Parathyroid adenoma (tissue), 2 donors: ENCODE measurements at regions not wholly inside any gene's neighbourhood (a gene's known extent, or its start where the extent isn't known, plus 50 kb on each side); places are given as distances from the start of the nearest gene placed in this dataset.

Experiments
- H2AFZ ChIP-seq: fragments of 300-600 bp; sonication (generic); one replicate; pipeline ENCODE4 v1.7.0; 2017; ENCODE audit warnings: antibody characterized with exemption, mild to moderate bottlenecking
- H3K27ac ChIP-seq: fragments of 300-600 bp; sonication (generic); one replicate; pipeline ENCODE4 v1.7.0; 2017
- H3K27me3 ChIP-seq: fragments of 300-600 bp; sonication (generic); one replicate; pipeline ENCODE4 v1.7.0; 2017; ENCODE audit warnings: low read length; ENCODE audit not compliant: control insufficient read depth, insufficient read depth
- H3K36me3 ChIP-seq: fragments of 300-600 bp; sonication (generic); one replicate; pipeline ENCODE4 v1.7.0; 2017; ENCODE audit warnings: low read length; ENCODE audit not compliant: control insufficient read depth, insufficient read depth
- H3K4me1 ChIP-seq: fragments of 300-600 bp; sonication (generic); one replicate; pipeline ENCODE4 v1.7.0; 2017; ENCODE audit warnings: control low read depth
- H3K4me2 ChIP-seq: fragments of 300-600 bp; sonication (generic); one replicate; pipeline ENCODE4 v1.7.0; 2017; ENCODE audit warnings: low read length
- H3K4me3 ChIP-seq: fragments of 300-600 bp; sonication (generic); one replicate; pipeline ENCODE4 v1.7.0; 2017; ENCODE audit warnings: low read depth, low read length
- H3K79me2 ChIP-seq: fragments of 300-600 bp; sonication (generic); one replicate; pipeline ENCODE4 v1.7.0; 2017; ENCODE audit warnings: control low read depth
- H3K9ac ChIP-seq: fragments of 300-600 bp; sonication (generic); one replicate; pipeline ENCODE4 v1.7.0; 2017; ENCODE audit warnings: mild to moderate bottlenecking
- H3K9me3 ChIP-seq: fragments of 300-600 bp; sonication (generic); one replicate; pipeline ENCODE4 v1.7.0; 2017; ENCODE audit warnings: low read length; ENCODE audit not compliant: control insufficient read depth
- TF ChIP-seq, protein P1 (sequence below): fragments of 300-600 bp; sonication (generic); IDR thresholded peaks from one replicate; pipeline ENCODE4 v1.7.0; 2017; ENCODE audit warnings: antibody characterized with exemption, mild to moderate bottlenecking
- donor health status: primary hyperparathyroidism.

DNA sequence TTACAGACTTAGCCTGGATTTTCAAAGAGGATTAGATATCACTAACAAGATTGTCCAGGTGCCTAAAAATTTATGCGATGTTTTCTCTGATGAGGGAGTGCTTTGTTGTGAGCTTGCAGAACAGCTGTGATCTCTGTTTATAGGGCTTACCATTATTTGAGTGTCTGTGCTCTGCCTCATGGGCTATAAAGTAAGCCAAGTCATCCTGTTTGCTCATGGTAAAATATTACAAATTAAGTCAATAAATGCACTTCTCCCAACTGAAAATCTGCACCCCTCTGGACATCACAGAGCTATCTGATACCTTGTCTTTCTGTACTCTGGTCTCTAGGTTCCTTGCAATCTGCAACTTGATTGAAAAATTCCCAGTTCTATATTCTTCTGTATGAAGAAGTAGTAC, 293.4 kb upstream of the ACTBL2 start:
- TF ChIP-seq, protein P1, sequence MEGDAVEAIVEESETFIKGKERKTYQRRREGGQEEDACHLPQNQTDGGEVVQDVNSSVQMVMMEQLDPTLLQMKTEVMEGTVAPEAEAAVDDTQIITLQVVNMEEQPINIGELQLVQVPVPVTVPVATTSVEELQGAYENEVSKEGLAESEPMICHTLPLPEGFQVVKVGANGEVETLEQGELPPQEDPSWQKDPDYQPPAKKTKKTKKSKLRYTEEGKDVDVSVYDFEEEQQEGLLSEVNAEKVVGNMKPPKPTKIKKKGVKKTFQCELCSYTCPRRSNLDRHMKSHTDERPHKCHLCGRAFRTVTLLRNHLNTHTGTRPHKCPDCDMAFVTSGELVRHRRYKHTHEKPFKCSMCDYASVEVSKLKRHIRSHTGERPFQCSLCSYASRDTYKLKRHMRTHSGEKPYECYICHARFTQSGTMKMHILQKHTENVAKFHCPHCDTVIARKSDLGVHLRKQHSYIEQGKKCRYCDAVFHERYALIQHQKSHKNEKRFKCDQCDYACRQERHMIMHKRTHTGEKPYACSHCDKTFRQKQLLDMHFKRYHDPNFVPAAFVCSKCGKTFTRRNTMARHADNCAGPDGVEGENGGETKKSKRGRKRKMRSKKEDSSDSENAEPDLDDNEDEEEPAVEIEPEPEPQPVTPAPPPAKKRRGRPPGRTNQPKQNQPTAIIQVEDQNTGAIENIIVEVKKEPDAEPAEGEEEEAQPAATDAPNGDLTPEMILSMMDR: no peak
- no peaks in the 10 kb centered on the region for H3K4me1 ChIP-seq
- no peak overlapping the region for H2AFZ ChIP-seq
- H3K4me3 ChIP-seq: no peak overlapping the region
- no peaks in the 10 kb centered on the region for H3K36me3 ChIP-seq
- no peak overlapping the region for H3K27ac ChIP-seq
- no peaks in the 10 kb centered on the region for H3K9me3 ChIP-seq
- H3K79me2 ChIP-seq: no peaks in the 10 kb centered on the region
- H3K4me2 ChIP-seq: no peak overlapping the region
- H3K27me3 ChIP-seq: no peaks in the 10 kb centered on the region
- no peak overlapping the region for H3K9ac ChIP-seq

DNA sequence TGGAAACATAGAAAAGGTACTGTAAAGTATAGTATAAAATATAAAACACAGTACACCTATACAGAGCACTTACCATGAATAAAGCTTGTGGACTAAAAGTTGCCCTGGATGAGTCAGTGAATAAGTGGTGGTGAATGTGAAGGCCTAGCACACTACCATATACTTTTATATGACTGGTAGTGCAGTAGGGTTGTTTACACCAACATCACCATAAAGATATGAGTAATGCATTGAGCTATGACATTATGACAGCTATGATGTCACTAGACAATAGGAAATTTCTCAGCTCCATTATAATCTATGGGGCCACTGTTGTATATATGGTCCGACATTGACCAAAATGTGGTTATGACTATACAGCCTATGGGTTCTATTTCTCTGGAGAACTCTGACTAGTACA, 291.8 kb upstream of the ACTBL2 start:
- TF ChIP-seq, protein P1: no peak
- H3K4me3 ChIP-seq: no peak overlapping the region
- no peak overlapping the region for H2AFZ ChIP-seq
- no peaks in the 10 kb centered on the region for H3K27me3 ChIP-seq
- H3K27ac ChIP-seq: no peak overlapping the region
- H3K9me3 ChIP-seq: no peaks in the 10 kb centered on the region
- no peak overlapping the region for H3K9ac ChIP-seq
- no peaks in the 10 kb centered on the region for H3K36me3 ChIP-seq
- no peak overlapping the region for H3K4me2 ChIP-seq
- no peaks in the 10 kb centered on the region for H3K4me1 ChIP-seq
- no peaks in the 10 kb centered on the region for H3K79me2 ChIP-seq

DNA sequence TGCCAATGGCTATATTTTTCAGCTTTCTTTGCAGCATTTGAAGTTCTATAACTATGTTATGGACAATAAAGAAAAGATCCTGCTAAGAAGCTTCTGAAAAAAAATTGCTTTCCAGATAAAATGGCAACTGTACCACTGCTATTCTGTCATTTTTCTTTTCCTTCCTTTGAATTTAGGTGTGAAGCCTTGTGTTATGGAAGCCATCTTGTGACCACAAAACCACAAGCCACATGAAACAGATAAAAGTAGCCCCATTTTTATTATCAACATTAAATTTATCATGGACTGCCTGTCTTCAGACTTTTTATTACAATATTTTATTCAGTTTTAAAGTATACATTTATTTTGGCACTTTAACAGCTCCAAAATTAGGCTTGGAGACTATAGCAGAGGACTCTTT, 289.9 kb upstream of the ACTBL2 start:
- no peak overlapping the region for H3K4me3 ChIP-seq
- H3K9me3 ChIP-seq: no peaks in the 10 kb centered on the region
- TF ChIP-seq, protein P1: no peak

DNA sequence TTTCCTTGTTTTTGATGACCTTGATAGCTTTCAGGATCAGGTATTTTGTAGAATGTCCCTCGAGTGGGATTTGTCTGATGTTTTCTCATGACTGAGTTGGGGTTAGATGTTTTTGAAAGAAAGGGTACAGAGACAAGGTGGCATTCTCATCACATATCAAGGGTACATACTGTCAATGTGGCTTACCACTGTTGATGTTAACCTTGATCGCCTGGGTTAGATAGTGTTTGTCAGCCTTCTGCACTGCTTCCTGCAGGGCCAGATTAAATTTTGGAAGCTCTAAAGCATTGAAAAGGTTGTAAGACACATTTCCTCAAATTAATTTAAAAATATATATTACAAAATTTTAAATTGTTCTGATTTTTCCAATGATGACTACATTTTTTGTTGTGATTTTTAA, 287.4 kb upstream of the ACTBL2 start:
- H3K9me3 ChIP-seq: no peaks in the 10 kb centered on the region
- no peak overlapping the region for H2AFZ ChIP-seq
- no peak overlapping the region for H3K27ac ChIP-seq
- no peak overlapping the region for H3K4me2 ChIP-seq
- H3K27me3 ChIP-seq: no peaks in the 10 kb centered on the region
- no peak overlapping the region for H3K9ac ChIP-seq
- H3K79me2 ChIP-seq: no peaks in the 10 kb centered on the region
- H3K36me3 ChIP-seq: no peaks in the 10 kb centered on the region
- H3K4me3 ChIP-seq: no peak overlapping the region
- no peaks in the 10 kb centered on the region for H3K4me1 ChIP-seq
- TF ChIP-seq, protein P1: no peak

More for the DNA sequence above, 289.9 kb upstream of the ACTBL2 start:
- Histone ChIP-seq H3K4me1 (no peaks in the 10 kb centered on the region), H3K79me2 (no peaks in the 10 kb centered on the region), H3K27ac (no peak overlapping the region), H3K4me2 (no peak overlapping the region), H2AFZ (no peak overlapping the region), H3K9ac (no peak overlapping the region), H3K36me3 (no peaks in the 10 kb centered on the region), H3K27me3 (no peaks in the 10 kb centered on the region)

DNA sequence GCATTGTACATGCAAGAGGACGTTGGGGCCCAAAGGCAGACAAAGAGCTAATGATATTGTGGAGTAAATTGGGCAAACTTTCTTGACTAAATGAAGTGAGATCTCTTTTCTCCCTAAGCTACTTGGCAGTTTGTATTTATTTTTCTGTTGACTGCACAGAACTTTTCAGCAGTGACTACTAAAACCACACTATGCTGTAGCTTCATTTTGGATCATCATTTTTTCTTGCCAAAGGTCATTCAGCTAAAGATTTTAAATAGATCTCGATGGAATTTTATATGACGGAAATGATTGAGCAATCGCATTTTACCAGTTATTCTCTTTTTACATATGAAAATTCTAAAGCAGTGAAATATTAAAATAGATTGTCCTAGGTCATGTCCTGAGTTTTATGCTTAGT, 286.1 kb upstream of the ACTBL2 start:
- H3K79me2 ChIP-seq: no peaks in the 10 kb centered on the region
- no peak overlapping the region for H3K9ac ChIP-seq
- H3K4me3 ChIP-seq: no peak overlapping the region
- H2AFZ ChIP-seq: no peak overlapping the region
- no peak overlapping the region for H3K4me2 ChIP-seq
- no peaks in the 10 kb centered on the region for H3K36me3 ChIP-seq
- H3K9me3 ChIP-seq: no peaks in the 10 kb centered on the region
- no peak overlapping the region for H3K27ac ChIP-seq
- TF ChIP-seq, protein P1: no peak
- H3K27me3 ChIP-seq: no peaks in the 10 kb centered on the region
- no peaks in the 10 kb centered on the region for H3K4me1 ChIP-seq
